ENCODE measurements at regions not wholly inside any gene's neighbourhood (a gene's known extent, or its start where the extent isn't known, plus 50 kb on each side); places are given as distances from the start of the nearest gene placed in this dataset.
"Not testable (repeated sequence)": the region's sequence is repeated elsewhere in the genome, so short reads cannot be mapped to it uniquely, and the experiment has no call there.

DNA sequence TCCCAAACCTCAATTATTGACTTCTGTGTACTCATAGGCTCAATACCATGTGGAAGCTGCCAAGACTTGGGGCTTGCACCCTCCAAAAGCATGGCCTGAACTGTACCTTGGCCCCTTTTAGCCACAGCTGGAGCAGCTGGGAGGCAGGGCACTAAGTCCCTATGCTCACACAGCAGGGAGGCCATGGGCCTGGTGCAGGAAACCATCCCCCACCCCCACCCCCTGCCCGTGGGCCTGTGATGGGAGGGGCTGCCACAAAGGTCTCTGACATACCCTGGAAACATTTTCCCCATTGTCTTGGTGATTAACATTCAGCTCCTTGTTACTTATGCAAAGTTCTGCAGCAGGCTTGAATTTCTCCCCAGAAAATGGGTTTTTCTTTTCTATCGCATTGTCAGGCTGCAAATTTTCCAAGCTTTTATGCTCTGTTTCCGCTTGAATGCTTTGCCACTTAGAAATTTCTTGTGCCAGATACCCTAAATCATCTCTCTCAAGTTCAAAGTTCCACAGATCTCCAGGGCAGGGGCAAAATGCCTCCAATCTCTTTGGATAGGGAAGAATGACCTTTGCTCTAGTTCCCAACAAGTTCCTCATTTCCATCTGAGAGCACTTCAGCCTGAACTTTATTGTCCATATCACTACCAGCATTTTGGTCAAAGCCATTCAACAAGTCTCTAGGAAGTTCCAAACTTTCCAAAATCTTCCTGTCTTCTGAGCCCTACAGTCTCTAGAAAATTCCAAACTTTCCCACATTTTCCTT, 141.8 kb downstream of the AHR start:
- DNase-seq = not testable (repeated sequence)

DNA sequence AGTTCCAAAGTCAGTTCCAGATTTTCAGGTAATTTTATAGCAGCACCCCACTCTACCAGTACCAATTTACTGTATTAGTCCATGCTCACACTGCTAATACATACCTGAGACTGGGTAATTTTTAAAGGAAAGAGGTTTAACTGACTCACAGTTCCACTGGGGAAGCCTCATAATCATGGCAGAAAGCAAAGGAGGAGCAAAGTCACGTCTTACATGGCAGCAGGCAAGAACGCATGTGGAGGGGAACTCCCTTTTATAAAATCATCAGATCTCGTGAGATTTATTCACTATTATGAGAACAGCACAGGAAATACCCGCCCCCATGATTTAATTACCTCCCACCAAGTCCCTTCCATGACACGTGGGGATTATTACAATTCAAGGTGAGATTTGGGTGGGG, 142.4 kb downstream of the AHR start:
- no peak for DNase-seq

DNA sequence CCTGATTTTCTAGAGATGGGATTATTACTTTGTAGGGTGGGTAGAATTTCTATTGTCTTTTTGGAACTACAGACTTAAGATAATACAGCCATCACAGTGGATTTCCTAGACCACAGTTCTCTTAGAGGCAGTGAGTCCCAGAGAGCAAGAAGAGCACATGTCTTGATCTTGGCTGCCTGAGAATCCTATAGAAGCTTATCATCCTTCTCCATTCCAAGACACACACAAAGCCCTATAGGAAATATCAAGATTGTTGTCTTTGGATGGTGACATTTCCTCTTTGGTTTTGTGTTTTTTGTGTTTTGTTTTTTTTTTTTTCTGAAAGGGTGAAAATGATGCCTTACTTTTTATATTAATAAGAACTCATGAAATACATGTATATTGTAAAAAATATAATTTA, 143.1 kb downstream of the AHR start:
- DNase-seq = no peak

DNA sequence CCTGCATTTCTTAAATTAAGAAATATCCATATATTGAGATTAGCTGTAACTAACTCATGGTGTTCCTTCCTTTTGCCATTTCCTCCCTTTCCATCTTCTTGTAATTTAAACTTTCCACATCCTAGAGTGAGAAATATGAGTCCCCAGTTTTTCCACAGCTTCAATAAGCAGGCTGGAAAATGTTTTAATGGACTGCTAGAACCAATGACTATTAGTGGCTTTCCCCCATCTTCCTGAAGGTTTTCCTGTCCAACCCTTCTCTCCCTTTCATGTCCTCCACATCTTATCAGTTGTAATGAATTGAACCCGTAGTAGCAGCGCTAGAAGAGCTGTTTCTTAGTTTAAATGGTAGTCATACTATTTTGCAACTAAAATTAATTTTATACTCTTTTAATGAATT, 145.7 kb downstream of the AHR start:
- no peak for DNase-seq

DNA sequence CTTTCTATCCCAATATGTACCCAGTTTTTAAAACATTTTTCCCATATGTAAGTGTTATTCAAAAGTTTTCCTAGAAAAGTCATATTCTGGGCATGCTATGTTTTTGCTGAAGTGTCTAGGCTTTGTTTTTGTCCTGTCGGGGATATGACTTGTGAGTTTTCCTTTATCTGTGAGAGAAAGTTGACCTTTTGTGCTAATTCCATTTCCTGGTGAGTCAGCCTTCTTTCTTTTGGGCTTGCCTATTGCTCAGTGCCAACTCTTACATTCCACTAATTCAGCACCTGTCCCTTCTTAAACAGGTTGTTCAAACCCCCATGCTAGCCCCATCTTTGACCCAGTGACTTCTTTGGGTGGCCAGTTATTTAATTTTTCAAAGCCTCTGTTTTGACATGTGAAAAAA, 146.2 kb downstream of the AHR start:
- no peak for DNase-seq

DNA sequence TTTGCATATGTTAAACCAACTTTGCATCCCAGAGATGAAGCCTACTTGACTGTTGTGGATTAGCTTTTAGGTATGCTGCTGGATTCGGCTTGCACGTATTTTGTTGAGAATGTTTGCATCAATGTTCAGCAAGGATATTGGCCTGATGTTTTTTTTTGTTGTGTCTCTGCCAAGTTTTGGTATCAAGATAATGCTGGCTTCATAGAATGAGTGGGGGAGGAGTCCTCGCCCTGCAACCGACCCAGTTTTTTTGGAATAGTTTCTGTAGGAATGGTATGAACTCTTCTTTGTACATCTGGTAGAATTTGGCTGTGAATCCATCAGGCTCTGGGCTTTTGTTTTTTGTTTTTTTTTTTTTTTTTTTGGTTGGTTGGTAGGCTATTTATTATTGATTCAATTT, 147.9 kb downstream of the AHR start:
- no peak for DNase-seq

DNA sequence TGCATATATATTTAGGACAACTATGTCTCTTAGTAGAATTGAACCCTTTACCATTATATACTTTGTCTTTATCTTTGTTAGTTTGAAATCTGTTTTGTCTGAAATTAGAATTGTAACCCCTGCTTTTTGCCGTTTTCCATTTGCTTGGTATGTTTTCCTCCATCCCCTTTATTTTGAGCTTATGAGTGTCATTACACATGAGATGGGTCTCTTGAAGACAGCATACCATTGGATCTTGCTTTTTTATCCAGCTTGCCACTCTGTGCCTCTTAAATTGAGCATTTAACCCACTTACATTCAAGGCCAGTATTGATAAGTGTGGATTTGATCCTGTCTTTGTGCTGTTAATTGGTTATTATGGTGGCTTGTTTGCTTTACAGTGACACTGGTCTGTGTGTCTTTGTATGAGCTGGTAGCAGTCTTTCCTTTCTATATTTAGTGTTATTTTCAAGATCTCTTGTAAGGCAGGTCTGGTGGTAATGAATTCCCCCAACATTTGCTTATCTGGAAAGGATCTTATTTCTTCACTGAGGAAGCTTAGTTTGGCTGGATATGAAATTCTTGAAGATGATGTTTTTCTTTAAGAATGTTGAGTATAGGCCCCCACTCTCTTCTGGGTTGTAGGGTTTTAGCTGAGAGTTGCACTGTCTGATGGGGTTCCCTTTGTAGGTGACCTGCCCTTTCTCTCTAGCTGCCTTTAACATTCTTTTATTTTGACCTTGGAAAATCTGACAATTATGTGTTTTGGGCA, 149.5 kb downstream of the AHR start:
- DNase-seq = no peak

DNA sequence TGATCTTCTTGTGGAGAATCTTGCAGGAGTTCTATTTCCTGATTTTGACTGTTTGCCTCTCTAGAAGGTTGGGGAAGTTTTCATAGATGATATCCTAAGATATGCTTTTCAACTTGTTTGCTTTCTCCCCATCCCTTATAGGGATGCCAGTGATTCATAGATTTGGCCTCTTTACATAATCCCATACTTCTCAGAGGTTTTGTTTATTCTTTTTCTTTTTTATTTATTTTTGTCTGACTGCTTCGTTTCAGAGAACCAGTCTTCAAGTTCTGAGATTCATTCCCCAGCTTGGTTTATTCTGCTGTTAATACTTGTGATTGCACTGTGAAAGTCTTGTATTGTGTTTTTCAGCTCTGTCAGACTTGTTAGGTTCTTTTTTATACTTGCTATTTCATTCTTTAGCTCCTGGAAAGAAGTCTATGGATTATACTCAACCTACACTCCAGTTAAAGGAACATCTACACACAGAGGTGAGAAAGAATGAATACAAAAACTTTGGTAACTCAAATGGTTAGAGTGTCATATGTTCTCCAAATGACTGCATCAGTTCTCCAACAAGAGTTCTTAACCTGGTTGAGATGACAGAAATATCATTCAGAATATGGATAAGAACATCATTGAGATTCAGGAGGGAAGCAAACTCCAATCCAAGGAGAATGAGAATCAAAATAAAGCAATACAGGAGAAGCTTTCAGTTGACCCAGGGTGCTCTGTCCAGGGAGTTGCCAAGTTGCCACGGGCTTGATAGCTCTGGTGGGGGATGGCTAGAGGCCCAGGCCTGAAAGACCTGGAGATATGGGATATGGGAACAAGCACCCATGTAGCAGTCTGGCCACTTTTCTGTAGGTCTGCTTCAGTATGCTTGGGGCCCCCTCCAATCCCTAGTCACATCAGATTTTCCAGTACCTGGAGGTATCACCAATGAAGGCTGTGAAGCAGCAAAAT, 150.3 kb downstream of the AHR start:
- DNase-seq = no peak

DNA sequence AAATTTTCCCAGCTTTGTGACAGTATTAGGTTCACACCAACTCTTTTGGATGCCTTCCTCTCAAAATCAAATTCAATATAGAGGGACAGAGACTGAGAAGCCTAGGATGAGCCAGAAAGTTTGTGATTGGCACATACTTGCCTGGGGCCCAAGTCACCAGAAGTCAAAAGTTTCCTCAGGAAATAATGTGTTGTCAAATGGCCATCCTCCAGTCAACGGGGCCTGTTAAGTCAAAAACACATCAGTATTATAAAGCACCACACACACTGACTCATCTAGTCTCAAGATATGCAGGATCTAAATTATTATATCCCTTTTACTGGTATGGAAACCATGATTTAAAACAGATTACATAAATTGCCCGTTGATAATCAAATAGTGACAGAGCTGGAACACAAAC, 158.1 kb downstream of the AHR start:
- DNase-seq = no peak

DNA sequence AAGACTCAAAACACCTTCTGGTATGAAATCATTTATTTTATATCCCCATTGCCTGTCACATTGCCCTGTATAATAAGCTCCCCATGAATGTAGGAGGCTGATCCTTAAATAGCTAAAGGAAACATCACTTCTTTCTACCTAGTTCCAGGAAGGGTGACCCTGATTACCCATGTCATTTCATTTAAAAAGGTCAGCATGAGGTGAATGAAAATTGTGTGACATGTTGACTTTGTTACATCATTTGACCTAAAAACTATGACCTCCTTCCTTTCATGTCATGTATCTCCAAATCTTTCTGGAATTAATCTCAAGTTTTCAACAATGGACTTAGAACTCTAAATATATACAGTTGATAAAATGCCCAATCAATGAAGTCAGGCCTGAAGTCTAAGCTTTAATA, 161.5 kb downstream of the AHR start:
- no peak for DNase-seq

DNA sequence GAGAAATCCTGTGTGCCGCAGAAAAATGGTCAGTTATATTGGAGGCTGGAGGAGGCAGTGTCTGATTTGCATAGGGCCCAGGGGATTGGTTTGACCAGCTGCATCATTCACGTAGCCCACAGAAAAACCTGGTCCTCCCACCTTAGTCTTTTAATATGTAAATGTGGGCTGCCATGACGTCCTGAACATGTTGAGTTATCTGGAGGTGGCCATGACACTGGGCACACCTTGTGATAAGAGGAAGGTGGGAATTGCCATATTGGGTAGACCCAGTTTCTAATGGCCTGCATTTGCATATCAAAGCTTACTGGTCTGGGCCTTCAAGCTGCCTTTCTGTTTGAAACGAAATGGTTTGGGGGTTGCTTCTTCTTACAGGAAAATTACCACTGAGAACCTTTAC, 162.2 kb downstream of the AHR start:
- no peak for DNase-seq

DNA sequence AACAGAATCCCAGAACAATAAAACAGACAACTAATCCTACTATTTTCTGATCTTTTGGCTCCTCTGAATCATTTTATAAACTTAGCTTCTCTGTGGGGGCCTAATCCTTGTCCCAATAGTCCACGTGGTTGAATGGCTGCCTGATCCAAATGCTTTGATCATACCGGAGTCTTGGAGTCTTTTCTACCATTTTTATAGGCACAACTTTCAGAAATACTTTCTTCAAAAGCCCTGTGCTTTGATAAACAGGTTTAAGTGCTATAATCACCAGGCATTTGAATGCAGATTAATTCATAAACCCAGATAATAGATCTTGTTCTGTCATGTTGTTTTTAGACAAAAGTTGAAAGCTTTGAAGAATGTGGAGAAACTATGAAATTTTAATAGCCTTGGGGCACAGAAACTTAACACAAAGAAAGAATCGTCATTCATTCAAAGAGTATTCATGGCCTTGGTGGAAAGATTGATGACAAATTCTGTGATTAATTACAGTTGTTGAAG, 163.7 kb downstream of the AHR start:
- no peak for DNase-seq

DNA sequence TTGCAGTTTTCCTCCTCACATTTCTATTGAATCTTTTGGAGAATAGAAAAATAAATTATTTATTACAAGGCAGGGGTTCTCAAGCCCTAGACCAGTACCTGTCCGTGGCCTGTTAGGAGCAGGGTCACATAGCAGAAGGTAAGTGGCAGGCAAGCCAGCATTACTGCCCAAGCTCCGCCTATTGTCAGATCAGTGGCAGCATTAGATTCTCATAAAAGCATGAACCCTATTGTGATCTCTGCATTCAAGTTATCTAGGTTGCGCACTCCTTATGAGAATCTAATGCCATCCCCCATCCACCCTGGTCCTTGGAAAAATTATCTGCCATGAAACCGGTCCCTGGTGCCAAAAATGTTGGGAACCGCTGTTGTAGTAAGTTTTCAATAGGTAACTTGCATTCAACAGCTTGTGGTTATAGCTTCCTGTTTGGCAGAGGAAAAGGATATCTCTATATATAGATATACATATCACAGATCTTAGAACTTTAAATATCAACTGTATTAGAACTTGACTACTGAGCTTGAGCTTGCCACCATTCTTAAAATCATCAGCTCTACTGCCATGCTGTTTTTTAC, 165.1 kb downstream of the AHR start:
- no peak for DNase-seq

DNA sequence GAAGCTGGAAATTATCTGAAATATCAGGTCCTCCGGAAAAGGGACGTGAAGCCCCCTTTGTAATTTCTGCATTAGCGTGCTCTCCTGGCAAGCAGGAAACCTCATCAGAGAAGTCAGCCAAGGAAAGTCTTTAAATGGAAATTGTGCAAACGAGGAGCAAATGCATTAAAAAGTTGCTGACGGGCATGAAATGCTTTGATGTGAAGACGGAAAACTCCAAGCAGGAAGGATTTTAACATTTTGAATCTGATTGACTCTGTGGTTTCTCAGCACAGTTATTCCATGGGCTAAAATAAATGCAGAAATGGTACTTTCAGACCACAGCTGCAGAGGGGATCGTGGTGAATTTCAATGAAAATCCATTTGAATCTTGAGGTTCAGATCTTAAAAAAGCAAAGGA, 167.8 kb downstream of the AHR start:
- DNase-seq = no peak

DNA sequence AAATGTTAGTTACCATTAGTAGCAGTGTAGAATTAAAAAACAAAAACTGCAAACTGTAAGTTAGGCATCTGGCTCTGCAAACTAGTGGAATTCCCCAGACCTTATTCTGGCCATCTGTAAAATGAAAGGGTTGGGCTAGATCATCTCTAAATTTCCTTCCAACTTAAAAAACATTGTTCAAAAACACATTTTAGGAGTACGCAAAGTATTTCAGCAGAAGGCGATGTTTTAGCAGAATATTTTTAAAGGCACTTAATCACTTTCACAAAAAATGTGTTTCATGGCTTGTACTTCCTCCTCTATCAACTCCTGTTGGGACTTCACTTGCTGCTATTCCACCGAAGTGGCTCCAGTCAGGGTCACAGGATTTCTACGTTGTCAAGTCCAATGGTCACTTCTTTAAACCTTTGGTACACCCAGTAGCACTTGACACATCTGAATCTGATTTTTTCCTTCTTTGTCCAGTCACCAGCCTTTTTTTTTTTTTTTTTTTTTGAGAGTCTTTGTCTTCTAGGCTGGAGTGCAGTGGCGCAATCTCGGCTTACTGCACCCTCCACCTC, 169.0 kb downstream of the AHR start:
- DNase-seq = no peak

DNA sequence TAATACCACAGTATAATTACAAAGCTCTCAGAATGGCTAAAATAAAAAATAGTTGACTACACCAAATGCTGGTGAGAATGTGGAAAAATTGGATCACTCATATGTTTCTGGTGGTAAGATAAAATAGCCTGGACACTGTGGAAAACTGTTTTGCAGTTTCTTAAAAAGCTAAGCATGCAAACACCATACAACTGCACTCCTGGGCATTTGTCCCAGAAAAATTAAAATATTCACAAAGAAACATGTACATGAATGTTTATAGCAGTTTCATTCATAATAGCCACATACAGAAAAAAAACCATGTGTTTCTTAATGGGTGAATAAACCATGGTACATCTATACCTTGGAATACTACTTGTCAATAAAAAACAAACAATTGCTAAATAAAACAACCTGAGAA, 172.9 kb downstream of the AHR start:
- no peak for DNase-seq

DNA sequence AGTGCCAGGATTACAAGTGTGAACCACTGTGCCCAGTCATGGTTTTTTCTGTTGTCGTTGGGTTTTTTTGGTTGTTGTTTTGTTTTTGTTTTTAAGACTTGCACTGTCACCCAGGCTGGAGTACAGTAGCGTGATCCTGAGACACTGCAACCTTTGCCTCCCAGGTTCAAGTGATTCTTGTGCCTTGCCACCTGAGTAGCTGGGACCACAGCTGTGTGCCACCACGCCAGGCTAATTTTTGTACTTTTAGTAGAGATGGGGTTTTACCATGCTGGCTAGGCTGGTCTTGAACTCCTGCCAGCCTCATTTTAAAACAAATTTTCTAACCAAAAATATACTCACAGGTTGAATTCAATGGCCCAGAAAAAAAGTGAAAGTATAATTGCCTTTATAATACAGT, 174.1 kb downstream of the AHR start:
- DNase-seq = no peak

DNA sequence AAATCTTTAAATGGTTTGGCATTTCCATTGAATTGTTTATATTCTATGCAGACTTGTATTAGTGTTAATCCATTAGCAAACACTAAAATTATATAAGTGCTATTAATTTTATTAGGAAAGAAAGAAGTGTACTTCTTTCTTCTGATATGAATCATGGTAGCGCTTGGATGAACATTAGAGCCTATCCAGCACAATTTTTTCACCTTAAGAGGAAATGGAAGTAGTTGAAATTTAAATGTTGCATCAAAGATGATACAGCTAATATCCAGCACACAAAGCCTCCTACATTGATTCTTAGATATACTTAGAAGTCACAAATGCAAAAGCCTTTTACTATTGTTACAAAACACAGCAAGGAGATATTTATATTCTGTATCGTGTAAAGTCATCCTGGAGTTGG, 174.5 kb downstream of the AHR start:
- no peak for DNase-seq

DNA sequence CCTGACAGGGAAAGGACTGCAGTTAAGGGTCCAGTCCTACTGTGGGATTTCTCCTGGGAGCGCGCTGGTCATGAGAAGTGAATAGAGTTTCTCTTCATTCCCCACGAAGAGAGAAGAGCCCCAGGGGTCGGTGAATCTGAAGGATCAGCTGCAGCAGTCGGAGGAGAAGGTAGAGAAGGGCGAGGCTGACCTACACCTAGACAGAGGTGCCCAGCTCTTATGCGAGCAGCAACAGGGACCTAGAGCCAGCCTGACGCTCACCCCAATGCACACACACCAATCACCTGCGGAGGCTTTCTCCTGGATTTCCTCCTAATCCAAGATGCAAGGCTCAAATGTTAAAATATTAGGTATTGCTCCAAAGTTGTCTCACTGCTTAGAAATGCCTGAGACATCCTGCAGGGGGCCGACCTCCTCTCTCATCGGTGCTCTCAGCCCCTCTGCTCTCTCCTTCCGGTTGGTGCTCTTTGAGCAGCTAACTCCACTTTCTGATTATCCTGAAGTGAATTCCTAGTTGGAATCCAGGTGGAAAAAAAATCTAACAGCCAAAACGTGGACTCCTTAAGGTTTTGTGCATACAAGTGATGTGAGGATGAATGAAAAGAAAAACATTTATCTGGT, 176.4 kb downstream of the AHR start:
- no peak for DNase-seq

DNA sequence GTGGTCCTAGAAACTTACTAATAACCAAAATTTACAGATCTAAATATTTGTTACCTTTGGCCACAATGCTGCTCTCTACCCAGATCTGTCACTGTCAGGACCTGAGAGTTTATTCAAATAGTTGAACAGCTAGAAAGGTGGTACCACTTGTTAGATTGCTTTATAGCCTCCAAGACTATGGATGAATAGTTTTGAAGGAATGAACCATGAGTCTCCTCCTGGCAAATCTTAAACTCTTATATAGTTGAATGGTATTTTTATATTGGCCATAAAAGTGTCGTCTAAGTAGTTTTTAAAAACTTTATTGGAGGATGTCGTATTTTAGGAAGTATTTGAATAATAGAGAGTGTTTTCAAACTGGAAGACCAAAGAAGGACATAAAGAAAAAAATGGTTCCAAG, 178.7 kb downstream of the AHR start:
- DNase-seq = no peak

DNA sequence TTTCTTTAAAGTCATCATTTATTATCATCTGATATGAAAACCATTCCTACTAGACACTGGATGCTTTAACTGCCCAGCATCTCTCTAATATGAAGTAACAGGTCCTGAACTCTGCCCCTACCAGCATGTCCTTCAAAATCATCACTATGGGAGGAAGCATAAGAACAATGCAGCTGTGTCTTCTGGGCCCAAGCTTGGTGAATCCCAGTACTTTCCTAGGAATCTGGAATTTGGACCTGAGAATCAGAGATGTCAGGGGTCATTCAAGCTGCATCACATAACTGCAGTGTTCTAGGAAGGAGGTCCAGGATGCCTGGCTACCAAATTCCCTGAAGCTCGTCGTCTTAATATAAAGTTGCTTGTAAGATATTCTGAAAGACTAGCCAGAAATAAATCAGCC, 182.7 kb downstream of the AHR start:
- no peak for DNase-seq

DNA sequence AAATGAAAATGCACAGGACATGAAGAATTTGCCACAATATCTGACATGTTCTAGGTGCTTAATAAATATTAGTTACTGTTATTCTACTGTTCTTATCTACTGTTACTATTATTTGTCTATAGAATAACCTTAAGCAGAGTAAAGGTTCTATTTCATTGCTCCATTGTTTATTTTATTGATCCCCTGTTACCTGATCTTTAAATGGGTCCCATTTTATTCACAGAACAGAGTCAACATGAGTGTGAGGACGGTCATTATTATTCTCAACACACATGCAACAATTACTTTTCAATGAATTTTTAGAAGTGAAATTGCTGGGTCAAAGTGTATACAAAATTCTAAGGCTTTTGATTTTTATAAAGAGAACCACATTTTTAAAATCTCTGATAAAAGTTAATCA, 186.9 kb downstream of the AHR start:
- DNase-seq = no peak

Data from CD4-positive, alpha-beta T cell treated with Interleukin-15 for 1 hour (primary cell).